Naive thymus-derived CD4-positive, alpha-beta T cell (primary cell): ENCODE measurements at regions not wholly inside any gene's neighbourhood (a gene's known extent, or its start where the extent isn't known, plus 50 kb on each side); places are given as distances from the start of the nearest gene placed in this dataset.

Experiments
- ATAC-seq: fragments of 150-1000 bp; cut with Tn5 transposase; 2 replicates; pipeline ENCODE4 v1.10.0; 2021; ENCODE audit warnings: mild to moderate bottlenecking, moderate library complexity
- CTCF ChIA-PET: fragments of 350-600 bp; sonication (Branson Sonifier 250); formaldehyde crosslinking; loops from one replicate; lab custom pipeline; 2021; ENCODE audit warnings: antibody characterized with exemption; lab: Charles Lee
- POLR2A ChIA-PET: fragments of 350-600 bp; sonication (Branson Sonifier 250); formaldehyde crosslinking; loops from one replicate; lab custom pipeline; 2021; ENCODE audit warnings: antibody characterized with exemption, inconsistent platforms; lab: Charles Lee
- DNase-seq, 9 donors: peaks; one replicate each; pipeline versions ENCODE4 v3.0.0 to v3.0.0-alpha.2; 2020 to 2022; ENCODE audit warnings: mixed read lengths in 1 of 9
- H3K27ac ChIP-seq: one replicate; pipeline ENCODE4 v1.7.0; 2013; ENCODE audit warnings: mild to moderate bottlenecking, low read depth, low read length, moderate library complexity
- H3K27me3 ChIP-seq, 2 donors: one replicate each; pipeline ENCODE4 v1.7.0; 2013; ENCODE audit warnings: low read length in 2 of 2, mild to moderate bottlenecking in 2 of 2, moderate library complexity in 2 of 2; ENCODE audit not compliant: control insufficient read depth in 2 of 2, insufficient read depth in 2 of 2
- H3K36me3 ChIP-seq, 3 experiments: 1 replicate in 2 of 3; 2 replicates in 1 of 3; pipeline ENCODE4 v1.7.0; 2013; ENCODE audit warnings: low read length in 3 of 3, mild to moderate bottlenecking in 3 of 3, moderate library complexity in 1 of 3; ENCODE audit not compliant: insufficient read depth in 3 of 3, control insufficient read depth in 2 of 3
- H3K4me1 ChIP-seq, 2 donors: one replicate each; pipeline ENCODE4 v1.7.0; 2013; ENCODE audit warnings: low read length in 2 of 2, mild to moderate bottlenecking in 2 of 2, moderate library complexity in 1 of 2; ENCODE audit not compliant: control insufficient read depth in 2 of 2, insufficient read depth in 2 of 2
- H3K4me3 ChIP-seq: 2 replicates; pipeline ENCODE4 v1.7.0; 2013; ENCODE audit warnings: mild to moderate bottlenecking, low read length
- H3K9me3 ChIP-seq, 3 experiments: 1 replicate in 2 of 3; 2 replicates in 1 of 3; pipeline ENCODE4 v1.7.0; 2013; ENCODE audit warnings: low read length in 3 of 3; ENCODE audit not compliant: control insufficient read depth in 2 of 3
- H3K27ac Mint-ChIP-seq, 9 donors: one replicate each; pipeline ENCODE4 v1.8.0; 2020 to 2022; ENCODE audit warnings: mixed read lengths in 9 of 9, mild to moderate bottlenecking in 8 of 9, moderate library complexity in 5 of 9, inconsistent platforms in 2 of 9
- H3K27me3 Mint-ChIP-seq, 5 donors: one replicate each; pipeline ENCODE4 v1.8.0; 2021 to 2022; ENCODE audit warnings: mixed read lengths in 5 of 5, mild to moderate bottlenecking in 1 of 5
- H3K36me3 Mint-ChIP-seq, 5 donors: one replicate each; pipeline ENCODE4 v1.8.0; 2020 to 2022; ENCODE audit warnings: mixed read lengths in 5 of 5, mild to moderate bottlenecking in 3 of 5, inconsistent platforms in 1 of 5
- H3K4me1 Mint-ChIP-seq, 7 donors: one replicate each; pipeline ENCODE4 v1.8.0; 2020 to 2022; ENCODE audit warnings: mixed read lengths in 7 of 7, mild to moderate bottlenecking in 3 of 7, inconsistent platforms in 1 of 7
- H3K4me3 Mint-ChIP-seq, 10 donors: one replicate each; pipeline ENCODE4 v1.8.0; 2020 to 2022; ENCODE audit warnings: mild to moderate bottlenecking in 10 of 10, mixed read lengths in 10 of 10, moderate library complexity in 6 of 10, inconsistent platforms in 2 of 10
- H3K9me3 Mint-ChIP-seq, 11 donors: one replicate each; pipeline ENCODE4 v1.8.0; 2020 to 2022; ENCODE audit warnings: mixed read lengths in 11 of 11, mild to moderate bottlenecking in 4 of 11, inconsistent platforms in 1 of 11, moderate library complexity in 1 of 11
- intact Hi-C, 2 donors: fragments of 100-400 bp; cut with micrococcal nuclease; formaldehyde crosslinking; loops; one replicate each; pipeline ENCODE4 v1.15.1; 2023

- no peaks in the 10 kb centered on the region for H3K9me3 ChIP-seq
- intact Hi-C loops: no loop called here
- no peak overlapping the region for H3K4me3 ChIP-seq
- Mint-ChIP-seq H3K4me1 (peaks cover 0 to 1% (median 0%) of the 10 kb centered on the region in 7 donors), H3K27ac (no peak overlapping the region), H3K9me3 (peaks cover 0 to 3% (median 0%) of the 10 kb centered on the region in 11 donors), H3K36me3 (no peaks in the 10 kb centered on the region), H3K27me3 (peaks cover 0 to 10% (median 4%) of the 10 kb centered on the region in 5 donors), H3K4me3 (no peak overlapping the region)
- no peaks in the 10 kb centered on the region for H3K27me3 ChIP-seq
- no peak for DNase-seq
- ChIA-PET CTCF (no interaction called here), POLR2A (no interaction called here)
- no peaks in the 10 kb centered on the region for H3K36me3 ChIP-seq
- no peak overlapping the region for H3K27ac ChIP-seq
- H3K4me1 ChIP-seq: no peaks in the 10 kb centered on the region
- no peak for ATAC-seq
These were observed 91.0 kb upstream of the SSTR4 start for GRCh38 chr20:22944062-22944461.

DNA sequence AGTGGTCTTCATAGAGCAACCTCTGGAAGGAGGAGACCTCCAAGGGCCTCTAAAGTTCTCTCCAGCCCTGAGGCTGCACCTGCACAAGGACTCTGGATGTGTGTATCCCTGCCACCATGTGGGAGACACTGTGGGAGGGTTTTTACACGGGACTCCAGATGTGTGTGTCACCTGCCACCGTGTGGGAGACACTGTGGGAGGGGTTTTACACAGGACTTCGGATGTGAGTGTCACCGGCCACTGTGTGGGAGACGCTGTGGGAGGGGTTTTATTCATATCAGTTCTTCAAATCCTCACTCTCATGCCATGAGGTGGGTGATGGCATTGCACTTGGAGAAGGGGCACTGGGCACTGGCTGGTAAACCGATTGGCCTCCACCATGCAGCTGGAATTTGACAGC is 90.2 kb upstream of the SSTR4 start:
- Mint-ChIP-seq H3K27me3 (peaks cover 0 to 10% (median 4%) of the 10 kb centered on the region in 5 donors), H3K36me3 (no peaks in the 10 kb centered on the region), H3K27ac (no peak overlapping the region), H3K4me3 (no peak overlapping the region), H3K9me3 (peaks cover 0 to 3% (median 0%) of the 10 kb centered on the region in 11 donors), H3K4me1 (peaks cover 0 to 1% (median 0%) of the 10 kb centered on the region in 7 donors)
- H3K9me3 ChIP-seq: no peaks in the 10 kb centered on the region
- POLR2A ChIA-PET: no interaction called here
- H3K27me3 ChIP-seq: no peaks in the 10 kb centered on the region
- DNase-seq: no peak
- H3K36me3 ChIP-seq: no peaks in the 10 kb centered on the region
- H3K27ac ChIP-seq: no peak overlapping the region
- CTCF ChIA-PET: no interaction called here
- H3K4me1 ChIP-seq: no peaks in the 10 kb centered on the region
- no peak overlapping the region for H3K4me3 ChIP-seq
- ATAC-seq: no peak
- intact Hi-C loops: no loop called here

DNA sequence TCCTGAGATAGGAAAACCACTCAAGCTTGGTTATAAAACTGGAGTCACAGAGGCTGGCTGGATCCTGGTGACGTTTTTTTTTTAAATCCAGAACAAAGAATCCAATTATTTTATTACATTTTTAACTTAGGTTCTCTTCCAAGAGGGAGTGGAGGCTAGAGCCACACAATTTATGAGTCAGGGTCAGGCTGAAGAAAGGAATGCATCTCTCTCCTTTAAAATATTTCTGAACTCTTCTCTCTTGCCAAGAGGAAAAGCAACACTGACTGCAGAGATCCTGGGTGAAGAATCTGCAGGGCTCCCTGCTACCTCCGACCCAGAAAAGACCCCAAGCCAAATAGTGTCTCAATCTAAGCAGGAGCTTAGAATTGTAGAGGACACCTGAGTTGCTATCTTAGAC is 88.5 kb upstream of the SSTR4 start:
- Mint-ChIP-seq H3K27me3 (peaks cover 0 to 10% (median 4%) of the 10 kb centered on the region in 5 donors), H3K4me3 (no peak overlapping the region), H3K36me3 (no peaks in the 10 kb centered on the region), H3K9me3 (peaks cover 0 to 3% (median 0%) of the 10 kb centered on the region in 11 donors), H3K27ac (no peak overlapping the region), H3K4me1 (peaks cover 0 to 1% (median 0%) of the 10 kb centered on the region in 7 donors)
- ATAC-seq (no peak), DNase-seq (no peak)
- no peaks in the 10 kb centered on the region for H3K27me3 ChIP-seq
- no peak overlapping the region for H3K27ac ChIP-seq
- intact Hi-C loops: no loop called here
- no peaks in the 10 kb centered on the region for H3K9me3 ChIP-seq
- ChIA-PET POLR2A (no interaction called here), CTCF (interaction anchor here (0.6 kb wide), 1 partner anchor 1969 kb away, joined by 7 read pairs; no protein-coding TSS in a partner anchor)
- H3K36me3 ChIP-seq: no peaks in the 10 kb centered on the region
- no peak overlapping the region for H3K4me3 ChIP-seq
- H3K4me1 ChIP-seq: no peaks in the 10 kb centered on the region

DNA sequence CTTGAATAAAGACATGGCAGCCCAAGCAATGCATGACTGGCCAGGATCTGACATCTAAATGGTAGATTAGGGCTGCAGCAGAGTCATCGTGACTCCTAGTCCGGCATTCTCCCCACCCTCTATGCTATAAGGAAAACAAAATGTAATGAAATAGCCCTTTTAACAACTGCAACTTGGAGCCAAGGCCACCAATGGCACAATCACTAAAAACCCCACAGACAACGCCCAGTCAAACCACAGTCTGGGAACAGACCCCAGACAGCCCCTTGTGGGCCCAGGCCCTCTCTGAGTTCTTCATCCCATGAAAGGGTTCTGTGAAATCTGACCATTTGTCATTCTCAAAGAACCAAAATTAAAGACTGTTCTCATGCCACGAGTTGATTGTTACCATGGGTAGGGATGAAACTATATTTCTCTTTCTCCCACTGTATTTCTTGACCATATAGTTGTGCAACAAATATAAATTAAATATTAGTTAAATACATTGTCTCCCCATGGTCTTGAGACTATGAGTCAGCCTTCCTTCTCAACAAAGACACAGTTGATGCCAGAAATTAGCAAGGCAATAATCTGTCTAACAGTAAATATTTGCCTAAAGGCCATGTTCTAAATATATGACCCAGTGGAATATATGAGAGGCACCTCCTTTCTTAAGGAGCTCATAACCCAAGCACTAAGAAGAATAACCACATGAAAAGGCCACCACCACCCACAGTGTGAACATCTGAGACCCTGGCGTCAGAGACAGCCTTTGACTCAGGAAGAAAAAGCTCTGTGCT is 85.6 kb upstream of the SSTR4 start:
- Mint-ChIP-seq H3K4me3 (no peak overlapping the region), H3K9me3 (peaks cover 0 to 7% (median 0%) of the 10 kb centered on the region in 11 donors), H3K4me1 (peaks cover 0 to 1% (median 0%) of the 10 kb centered on the region in 7 donors), H3K27me3 (peaks cover 0 to 10% (median 7%) of the 10 kb centered on the region in 5 donors), H3K27ac (no peak overlapping the region), H3K36me3 (no peaks in the 10 kb centered on the region)
- Histone ChIP-seq H3K9me3 (no peaks in the 10 kb centered on the region), H3K4me1 (no peaks in the 10 kb centered on the region), H3K4me3 (no peak overlapping the region), H3K36me3 (no peaks in the 10 kb centered on the region), H3K27ac (no peak overlapping the region), H3K27me3 (no peaks in the 10 kb centered on the region)
- POLR2A ChIA-PET: no interaction called here
- DNase-seq (no peak), ATAC-seq (no peak)
- intact Hi-C loops: no loop called here
- CTCF ChIA-PET: no interaction called here

DNA sequence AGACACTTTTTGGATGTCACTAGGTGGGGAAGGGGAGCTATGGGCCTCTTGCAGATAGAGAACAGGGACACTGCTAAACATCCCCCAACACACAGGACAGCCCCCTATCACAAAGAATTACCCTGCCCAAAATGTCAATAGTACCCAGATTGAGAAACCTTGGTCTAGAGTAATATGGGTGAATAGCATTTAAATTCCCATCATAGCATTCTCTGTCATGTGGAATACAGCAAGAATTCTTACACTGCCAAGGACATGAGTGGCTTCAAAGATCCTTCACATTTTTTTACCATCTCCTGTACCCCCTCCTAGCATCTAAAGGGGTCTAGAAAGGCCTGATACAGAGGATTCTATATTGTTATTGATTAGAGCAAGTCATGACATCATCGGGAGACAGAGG is 83.1 kb upstream of the SSTR4 start:
- Mint-ChIP-seq H3K4me3 (no peak overlapping the region), H3K27ac (no peak overlapping the region), H3K9me3 (peaks cover 0 to 7% (median 0%) of the 10 kb centered on the region in 11 donors), H3K4me1 (peaks cover 0 to 1% (median 0%) of the 10 kb centered on the region in 7 donors), H3K36me3 (no peaks in the 10 kb centered on the region), H3K27me3 (peaks cover 0 to 9% (median 5%) of the 10 kb centered on the region in 5 donors)
- no peaks in the 10 kb centered on the region for H3K9me3 ChIP-seq
- no peak for DNase-seq
- intact Hi-C loops: no loop called here
- H3K27ac ChIP-seq: no peak overlapping the region
- H3K4me3 ChIP-seq: no peak overlapping the region
- POLR2A ChIA-PET: no interaction called here
- no peaks in the 10 kb centered on the region for H3K4me1 ChIP-seq
- H3K36me3 ChIP-seq: no peaks in the 10 kb centered on the region
- no peaks in the 10 kb centered on the region for H3K27me3 ChIP-seq
- CTCF ChIA-PET: no interaction called here
- no peak for ATAC-seq

DNA sequence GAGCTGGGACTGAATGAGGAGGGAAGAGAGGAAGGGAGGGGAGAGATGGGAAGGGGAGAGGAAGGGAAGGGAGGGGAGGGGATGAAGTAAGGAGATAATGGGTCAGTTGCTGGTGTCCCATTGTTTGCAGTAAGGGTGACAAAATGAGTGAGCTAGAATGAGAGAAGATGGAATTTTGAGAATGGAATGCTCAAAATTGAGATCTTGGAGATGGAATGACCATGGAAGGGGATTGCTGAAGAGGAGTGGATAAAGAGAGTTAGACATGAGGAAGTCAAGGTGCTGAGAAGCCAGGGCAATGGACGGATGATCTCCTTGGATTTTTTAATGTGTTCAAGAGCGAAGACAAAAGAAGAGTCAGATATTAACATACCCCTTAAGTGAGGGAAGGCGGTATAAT is 80.5 kb upstream of the SSTR4 start:
- H3K36me3 Mint-ChIP-seq: no peaks in the 10 kb centered on the region

DNA sequence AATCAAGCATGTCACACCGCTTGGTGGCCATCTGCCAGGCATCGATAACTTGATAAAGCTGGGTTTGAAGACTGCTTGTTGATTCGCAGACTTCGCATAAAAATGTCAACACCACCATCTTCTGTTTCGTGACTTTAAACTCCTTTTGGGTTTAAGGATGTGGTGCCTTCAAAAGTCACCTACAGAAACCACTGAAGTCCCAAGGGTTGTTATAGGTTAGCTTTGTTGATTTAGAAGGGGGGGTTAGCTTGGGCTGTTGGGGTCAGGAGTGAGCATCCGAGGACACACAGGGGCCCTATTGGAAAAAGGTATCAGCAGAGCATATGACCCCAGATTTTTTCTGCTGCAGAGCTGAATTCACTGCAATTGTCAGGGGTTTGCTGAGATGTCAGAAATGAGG is 76.7 kb upstream of the SSTR4 start:
- CTCF ChIA-PET: no interaction called here
- no peaks in the 10 kb centered on the region for H3K36me3 Mint-ChIP-seq

More for the DNA sequence above, 80.5 kb upstream of the SSTR4 start:
- Histone ChIP-seq H3K4me1 (no peaks in the 10 kb centered on the region), H3K36me3 (no peaks in the 10 kb centered on the region), H3K9me3 (no peaks in the 10 kb centered on the region), H3K27ac (no peak overlapping the region), H3K4me3 (no peak overlapping the region), H3K27me3 (no peaks in the 10 kb centered on the region)
- ChIA-PET POLR2A (no interaction called here), CTCF (no interaction called here)
- intact Hi-C loops: no loop called here
- H3K27ac Mint-ChIP-seq: no peak overlapping the region
- DNase-seq (no peak), ATAC-seq (no peak)
- no peak overlapping the region for H3K4me3 Mint-ChIP-seq
- no peaks in the 10 kb centered on the region for H3K4me1 Mint-ChIP-seq
- H3K27me3 Mint-ChIP-seq: peaks cover 0 to 9% (median 5%) of the 10 kb centered on the region in 5 donors
- peaks cover 0 to 7% (median 0%) of the 10 kb centered on the region in 11 donors for H3K9me3 Mint-ChIP-seq

More for the DNA sequence above, 76.7 kb upstream of the SSTR4 start:
- no peak for ATAC-seq
- Histone ChIP-seq H3K9me3 (no peaks in the 10 kb centered on the region), H3K4me3 (no peak overlapping the region), H3K27ac (no peak overlapping the region), H3K36me3 (no peaks in the 10 kb centered on the region), H3K4me1 (no peaks in the 10 kb centered on the region), H3K27me3 (no peaks in the 10 kb centered on the region)
- H3K4me1 Mint-ChIP-seq: no peaks in the 10 kb centered on the region
- H3K4me3 Mint-ChIP-seq: no peak overlapping the region
- peaks cover 0 to 7% (median 2%) of the 10 kb centered on the region in 11 donors for H3K9me3 Mint-ChIP-seq
- POLR2A ChIA-PET: no interaction called here
- no peak overlapping the region for H3K27ac Mint-ChIP-seq
- peaks cover 0 to 9% (median 0%) of the 10 kb centered on the region in 5 donors for H3K27me3 Mint-ChIP-seq
- intact Hi-C loops: no loop called here
- DNase-seq: no peak
